HG02938 (cell line): ENCODE measurements at regions not wholly inside any gene's neighbourhood (a gene's known extent, or its start where the extent isn't known, plus 50 kb on each side); places are given as distances from the start of the nearest gene placed in this dataset.

Experiments
- ATAC-seq: cut with Tn5 transposase; IDR thresholded peaks from one replicate; pipeline ENCODE4 v1.9.1; 2021; ENCODE audit warnings: mild to moderate bottlenecking, moderate library complexity; ENCODE audit not compliant: unreplicated experiment

GRCh38 chr2:118222672-118223421, 134.6 kb downstream of the INSIG2 start:
- ATAC-seq = no peak

DNA sequence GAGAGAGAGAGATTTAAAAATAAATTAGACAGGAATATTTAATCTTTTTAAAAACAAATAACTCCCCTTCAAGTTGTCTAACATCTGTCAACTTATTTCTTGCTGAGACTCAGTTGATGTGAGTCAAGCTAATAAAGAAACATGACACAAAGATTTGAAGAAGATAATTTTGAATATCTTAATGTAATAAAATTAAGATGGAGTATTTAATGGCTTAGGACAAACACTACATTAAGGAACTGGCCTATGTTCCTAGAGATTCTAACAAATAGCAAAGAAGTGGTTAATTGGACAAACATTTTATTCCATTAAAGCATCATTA, 134.0 kb downstream of the INSIG2 start:
- ATAC-seq = no peak

GRCh38 chr2:118221536-118222272, 133.4 kb downstream of the INSIG2 start:
- ATAC-seq = peak; percentile 56

GRCh38 chr2:118219611-118220010, 131.3 kb downstream of the INSIG2 start:
- no peak for ATAC-seq

DNA sequence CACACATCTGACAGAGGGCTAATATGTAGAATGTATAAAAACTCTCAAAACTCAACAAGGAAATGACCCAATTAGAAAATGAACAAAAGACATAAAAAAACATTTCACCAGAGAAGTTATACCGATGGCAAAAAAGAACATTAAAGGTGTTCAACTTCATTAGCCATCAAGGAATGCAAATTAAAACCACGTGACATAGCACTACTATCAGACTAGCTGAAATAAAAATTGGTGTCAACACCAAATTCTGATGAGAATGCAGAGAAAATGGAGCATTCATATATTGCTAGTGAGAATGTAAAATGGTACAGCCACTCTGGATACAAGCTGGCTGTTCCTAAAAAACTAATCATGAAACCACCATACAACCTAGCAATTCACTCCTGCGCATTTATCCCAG, 128.0 kb downstream of the INSIG2 start:
- ATAC-seq = no peak

DNA sequence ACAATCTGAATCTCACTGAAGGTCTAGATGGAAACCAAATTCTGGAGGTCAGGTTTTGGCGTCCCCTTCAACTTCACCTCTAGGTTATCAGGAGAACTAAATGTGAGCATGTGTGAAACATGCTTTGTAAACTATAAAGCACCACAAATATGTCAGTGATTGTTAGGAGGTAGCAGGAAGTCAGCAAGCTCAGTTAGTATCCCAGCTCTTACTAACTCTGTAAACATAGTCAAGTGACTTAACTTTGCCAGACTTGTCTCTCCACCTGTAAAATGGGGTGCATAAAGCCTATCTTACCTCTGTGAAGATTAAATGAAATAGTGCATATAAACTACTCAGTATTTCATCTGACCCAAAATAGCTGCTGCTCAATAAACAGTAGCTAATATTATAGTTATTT, 121.5 kb downstream of the INSIG2 start:
- no peak for ATAC-seq

DNA sequence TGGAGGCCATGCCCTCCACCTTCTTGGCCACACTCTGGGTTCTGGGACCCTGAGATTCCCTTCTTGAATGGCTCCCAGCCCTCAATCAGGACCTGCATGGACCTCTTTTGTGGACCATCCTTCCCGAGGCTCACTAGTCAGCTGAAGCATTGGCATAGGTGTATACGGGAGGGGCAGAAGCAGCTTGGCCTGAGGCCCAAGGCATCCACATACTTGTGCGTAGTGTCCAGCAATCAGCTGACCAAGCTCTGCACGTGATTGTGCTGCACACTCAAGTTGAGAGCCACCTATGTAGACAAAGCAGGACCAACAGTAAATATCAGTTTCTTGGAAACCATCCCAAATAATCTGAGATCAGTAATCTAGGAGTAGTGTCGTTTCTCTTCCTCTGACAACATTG, 119.6 kb downstream of the INSIG2 start:
- no peak for ATAC-seq

DNA sequence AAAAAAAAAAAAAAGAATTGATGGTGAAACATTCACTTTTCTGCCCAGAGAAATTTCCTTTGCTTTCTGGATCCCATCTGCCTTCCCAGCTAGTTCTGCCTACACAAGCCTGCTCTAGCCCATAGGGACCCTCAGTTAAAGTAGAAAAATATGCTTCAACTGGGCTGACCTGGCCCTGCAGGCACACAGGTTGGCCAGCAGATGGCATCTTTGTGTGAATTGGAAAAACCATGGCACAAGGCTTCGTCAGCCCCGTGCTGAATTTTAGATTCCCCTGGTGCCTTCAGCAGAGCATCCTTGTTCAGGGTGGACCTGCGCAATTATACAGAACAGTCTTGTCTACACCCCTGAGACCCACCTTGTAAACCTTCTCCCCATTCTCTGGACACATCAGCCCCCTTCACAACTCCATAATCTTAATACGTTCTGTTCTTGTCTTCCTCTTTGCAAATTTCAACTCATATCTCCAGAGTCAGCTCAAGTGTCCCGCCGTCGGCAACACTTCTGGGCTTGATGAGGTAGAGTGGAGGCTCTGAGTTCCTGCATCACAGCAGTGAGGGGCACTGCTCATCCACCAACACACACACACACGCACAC, 114.5 kb downstream of the INSIG2 start:
- peak; percentile 90 for ATAC-seq

- no peak for ATAC-seq
These were observed 110.0 kb downstream of the INSIG2 start for GRCh38 chr2:118198268-118198667.

- peak; percentile 62 for ATAC-seq
These were observed 108.9 kb downstream of the INSIG2 start for GRCh38 chr2:118197011-118197675.

DNA sequence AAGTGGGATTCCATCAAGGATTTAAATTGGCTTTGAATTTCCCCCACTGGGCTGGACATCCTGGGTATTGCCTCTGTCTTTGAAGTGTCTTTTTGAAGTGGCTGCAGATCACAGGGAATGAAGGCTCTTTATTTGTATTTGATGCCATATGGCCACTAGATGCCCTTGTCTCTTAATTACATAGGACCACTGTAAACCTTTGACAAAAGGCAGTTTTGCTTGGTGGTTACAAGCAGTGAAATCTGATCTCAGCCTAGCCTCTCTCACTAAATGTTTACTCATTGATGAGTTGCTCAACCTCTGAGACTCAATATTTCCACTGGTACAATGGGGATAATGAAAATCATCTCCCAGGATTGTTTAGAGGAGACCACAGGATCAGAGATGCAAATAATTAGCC, 102.2 kb downstream of the INSIG2 start:
- ATAC-seq = no peak

GRCh38 chr2:118186858-118187254, 98.6 kb downstream of the INSIG2 start:
- ATAC-seq = no peak

DNA sequence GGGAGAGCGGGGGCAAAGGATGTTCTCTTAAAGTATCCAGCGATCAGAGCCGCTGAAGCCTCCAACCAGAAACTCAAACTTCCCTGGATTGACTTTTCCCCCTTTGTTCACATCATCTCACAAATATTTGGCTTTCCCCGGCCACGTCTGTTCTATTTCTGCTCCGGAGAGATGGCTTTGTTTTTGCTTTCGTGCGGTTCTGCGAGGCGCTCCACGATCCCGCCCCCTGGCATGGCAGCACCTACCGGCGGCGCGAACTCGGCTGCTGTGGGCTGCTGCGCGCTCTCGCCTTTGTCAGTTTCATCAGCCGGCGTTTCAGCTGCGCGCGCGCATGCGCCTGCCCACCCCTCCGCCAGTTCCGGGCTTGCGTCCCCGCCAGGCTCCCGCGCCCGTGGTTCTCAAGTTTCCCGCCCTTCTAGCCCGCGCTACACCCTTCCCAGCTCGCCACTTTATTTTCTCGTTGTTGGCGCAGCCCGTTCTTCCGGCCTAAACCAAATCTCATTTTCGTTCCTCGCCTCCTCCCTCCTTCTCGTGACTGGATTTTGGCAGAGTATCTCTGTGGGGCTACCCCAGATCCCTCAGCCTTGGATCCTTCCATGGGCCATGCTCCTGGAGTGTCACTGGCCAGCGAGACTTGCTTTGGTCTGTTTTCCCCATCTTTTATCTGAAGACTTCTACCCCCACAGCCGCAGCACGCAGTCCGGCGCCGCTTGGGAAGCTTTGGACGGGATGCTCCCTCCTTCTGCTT, 98.0 kb downstream of the INSIG2 start:
- ATAC-seq = peak; percentile 81

DNA sequence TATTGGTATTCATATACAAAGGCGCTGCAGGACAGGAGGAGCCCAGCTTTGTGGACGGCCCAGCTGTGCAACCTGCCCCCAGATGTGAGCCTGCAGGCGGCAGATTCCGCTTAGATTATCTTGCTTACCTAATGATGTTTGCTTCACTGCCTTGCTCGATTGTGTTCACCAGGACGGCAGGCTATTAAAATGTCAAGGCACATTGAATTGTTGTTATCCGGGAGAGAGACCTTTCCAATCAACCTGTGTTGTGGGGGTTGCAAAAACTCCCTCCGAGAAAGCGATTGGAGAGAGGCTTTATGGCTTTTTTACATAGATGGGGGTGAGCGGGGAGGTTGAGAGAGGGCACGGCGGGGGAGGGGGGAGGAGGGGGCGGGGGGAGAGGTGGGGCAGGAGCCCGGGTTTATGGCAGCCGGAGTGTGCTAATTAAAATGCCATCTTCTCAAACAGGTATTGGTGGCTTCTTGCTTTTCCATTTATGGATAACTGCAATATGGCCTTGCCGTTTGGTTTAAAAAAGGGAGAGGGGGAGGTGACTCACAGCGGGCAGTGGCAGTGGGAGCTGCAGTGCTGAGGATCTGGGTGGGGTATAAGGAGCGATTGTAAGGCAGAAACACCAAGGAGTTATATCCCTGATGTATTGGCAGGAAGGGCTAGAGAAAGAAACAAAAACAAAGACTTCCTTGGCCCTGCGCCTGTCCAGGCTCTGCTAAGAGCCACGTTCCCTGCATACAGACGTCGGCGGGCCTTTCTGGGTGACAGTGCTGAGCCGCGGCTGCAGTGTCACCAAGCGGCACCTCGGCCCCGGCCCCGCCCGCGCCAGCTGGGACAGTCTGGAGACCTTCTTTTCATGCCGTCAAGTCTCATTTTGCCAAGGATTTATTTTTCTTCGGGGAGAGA, 97.2 kb downstream of the INSIG2 start:
- ATAC-seq = peak; percentile 65

GRCh38 chr2:118183381-118183780, 95.1 kb downstream of the INSIG2 start:
- no peak for ATAC-seq

DNA sequence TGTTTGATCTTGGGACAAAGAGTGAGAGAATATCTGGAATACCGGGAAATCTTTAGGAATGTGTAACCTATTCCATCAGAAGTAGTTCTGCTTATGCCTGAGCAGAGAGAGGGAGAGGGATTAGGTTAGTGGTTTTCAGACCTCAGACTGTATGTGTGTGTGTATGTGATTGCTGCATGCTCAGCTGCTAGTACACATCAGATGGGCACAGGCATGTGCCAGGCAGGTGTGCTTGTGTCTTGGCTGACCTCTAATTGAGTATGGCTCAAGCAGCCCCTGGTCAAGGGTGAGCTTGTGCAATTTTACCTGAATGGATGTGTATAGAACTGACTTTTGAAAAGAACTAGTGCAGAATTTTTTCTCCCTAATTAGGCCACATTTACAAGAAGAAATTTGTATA, 91.2 kb downstream of the INSIG2 start:
- ATAC-seq = no peak

GRCh38 chr2:118177884-118178283, 89.6 kb downstream of the INSIG2 start:
- ATAC-seq = no peak

GRCh38 chr2:118177318-118177717, 89.0 kb downstream of the INSIG2 start:
- ATAC-seq = no peak

DNA sequence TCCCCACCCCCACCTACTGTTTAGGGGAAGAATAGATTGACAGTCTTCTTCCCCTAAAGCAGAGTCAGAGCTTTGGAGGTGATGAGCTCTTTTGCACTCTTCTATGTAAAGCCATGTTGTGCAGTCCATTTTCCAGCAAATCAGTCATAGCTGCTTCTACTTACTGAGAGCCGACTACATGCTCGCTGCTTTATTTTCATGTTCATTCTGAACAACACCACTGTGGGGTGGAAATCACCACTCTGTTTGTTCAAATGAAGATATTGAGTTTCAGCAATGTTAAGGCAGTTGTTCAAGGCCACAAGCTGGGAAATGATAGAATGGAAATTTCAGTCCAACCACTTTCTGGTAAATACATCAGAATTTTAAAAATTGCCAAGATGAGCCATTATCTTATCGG, 88.3 kb downstream of the INSIG2 start:
- no peak for ATAC-seq

- no peak for ATAC-seq
These were observed 83.3 kb downstream of the INSIG2 start for GRCh38 chr2:118171546-118171945.
